ENCODE measurements at regions not wholly inside any gene's neighbourhood (a gene's known extent, or its start where the extent isn't known, plus 50 kb on each side); places are given as distances from the start of the nearest gene placed in this dataset.

GRCh38 chr6:169850154-169850553 lies 98.7 kb downstream of the ERMARD start:
- Histone ChIP-seq H3K4me1 (peaks cover 4% of the 10 kb centered on the region), H3K36me3 (no peaks in the 10 kb centered on the region), H3K27ac (no peak overlapping the region), H3K27me3 (no peaks in the 10 kb centered on the region), H3K9me3 (no peaks in the 10 kb centered on the region), H3K4me3 (no peak overlapping the region)
- intact Hi-C loops (cut with DNase I), result no loop called here
- TF ChIP-seq CTCF (IDR thresholded peaks at IDR 0.05), result no peak
- ATAC-seq (no peak), DNase-seq (no peak)

GRCh38 chr6:169849396-169849795 lies 98.0 kb downstream of the ERMARD start:
- no peak overlapping the region for H3K4me3 ChIP-seq
- H3K9me3 ChIP-seq, result no peaks in the 10 kb centered on the region
- no peaks in the 10 kb centered on the region for H3K36me3 ChIP-seq
- no peak overlapping the region for H3K27ac ChIP-seq
- ATAC-seq (no peak), DNase-seq (peak; percentile 48)
- peaks cover 4% of the 10 kb centered on the region for H3K4me1 ChIP-seq
- TF ChIP-seq CTCF (IDR thresholded peaks at IDR 0.05), result no peak
- intact Hi-C loops (cut with DNase I), result no loop called here
- H3K27me3 ChIP-seq, result no peaks in the 10 kb centered on the region

- Histone ChIP-seq H3K27ac (no peak overlapping the region), H3K4me3 (no peak overlapping the region), H3K27me3 (no peaks in the 10 kb centered on the region), H3K36me3 (no peaks in the 10 kb centered on the region), H3K9me3 (no peaks in the 10 kb centered on the region), H3K4me1 (peaks cover 4% of the 10 kb centered on the region)
- intact Hi-C loops (cut with DNase I), result no loop called here
- DNase-seq (peak; percentile 22), ATAC-seq (no peak)
- no peak for TF ChIP-seq CTCF (IDR thresholded peaks at IDR 0.05)
These were observed 97.5 kb downstream of the ERMARD start for GRCh38 chr6:169848946-169849345.

DNA sequence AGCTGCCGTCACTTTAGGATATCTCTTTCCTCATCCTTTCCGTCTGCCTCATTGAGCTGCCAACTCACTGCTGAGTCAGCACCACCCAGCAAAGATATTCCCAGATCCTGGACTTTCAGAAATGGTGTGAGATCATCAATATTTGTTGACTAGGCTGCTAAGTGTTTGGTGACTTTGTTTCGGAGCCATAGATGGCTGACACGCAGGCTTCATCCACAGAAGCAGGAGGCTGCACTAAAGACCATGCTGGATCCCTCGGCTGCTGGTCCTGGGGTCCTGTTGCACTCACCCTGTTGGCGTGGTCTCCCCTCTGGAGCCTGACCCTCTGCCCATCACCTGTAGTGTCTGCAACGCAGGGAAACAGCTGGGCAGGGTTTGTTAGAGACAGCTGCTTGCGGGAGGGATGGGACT lies 96.5 kb downstream of the ERMARD start:
- no peaks in the 10 kb centered on the region for H3K27me3 ChIP-seq
- H3K4me3 ChIP-seq, result no peak overlapping the region
- intact Hi-C loops (cut with DNase I), result no loop called here
- no peaks in the 10 kb centered on the region for H3K9me3 ChIP-seq
- DNase-seq (peak; percentile 53), ATAC-seq (no peak)
- no peak for TF ChIP-seq CTCF (IDR thresholded peaks at IDR 0.05)
- no peak overlapping the region for H3K27ac ChIP-seq
- H3K4me1 ChIP-seq, result peaks cover 4% of the 10 kb centered on the region
- H3K36me3 ChIP-seq, result no peaks in the 10 kb centered on the region

GRCh38 chr6:169847141-169847674 lies 95.8 kb downstream of the ERMARD start:
- no peak for ATAC-seq
- intact Hi-C loops (cut with DNase I), result no loop called here
- Histone ChIP-seq H3K27me3 (no peaks in the 10 kb centered on the region), H3K36me3 (no peaks in the 10 kb centered on the region), H3K4me1 (peaks cover 4% of the 10 kb centered on the region), H3K9me3 (no peaks in the 10 kb centered on the region), H3K4me3 (no peak overlapping the region), H3K27ac (no peak overlapping the region)
- peak; percentile 31 for DNase-seq
- no peak for TF ChIP-seq CTCF (IDR thresholded peaks at IDR 0.05)

Measured in upper lobe of right lung (tissue), 1 donor.